Islet precursor cell (in vitro differentiated cells): ENCODE measurements at regions not wholly inside any gene's neighbourhood (a gene's known extent, or its start where the extent isn't known, plus 50 kb on each side); places are given as distances from the start of the nearest gene placed in this dataset.

Experiments used
- DNase-seq: peaks from one replicate; pipeline ENCODE4 v3.0.0-alpha.2; 2018

DNA sequence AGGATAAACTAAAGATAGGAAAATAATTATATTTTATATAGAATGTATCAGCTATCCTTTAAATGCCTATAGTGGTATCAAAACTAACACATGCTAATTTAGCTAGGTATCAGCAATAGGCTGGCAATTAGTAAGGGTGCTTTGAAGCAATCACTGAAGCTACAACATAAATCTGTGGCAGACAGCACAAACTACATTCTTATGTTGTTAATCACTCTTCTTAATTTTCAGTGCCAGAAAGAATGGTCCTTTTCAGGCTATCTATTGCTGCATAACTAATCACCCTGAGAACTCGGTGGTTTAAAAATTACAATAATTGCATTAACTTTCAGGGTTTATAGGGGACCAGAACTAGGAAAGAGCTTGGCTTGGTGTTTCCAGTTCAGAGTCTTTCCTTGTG lies 963.1 kb downstream of the EFNB2 start:
- no peak for DNase-seq

DNA sequence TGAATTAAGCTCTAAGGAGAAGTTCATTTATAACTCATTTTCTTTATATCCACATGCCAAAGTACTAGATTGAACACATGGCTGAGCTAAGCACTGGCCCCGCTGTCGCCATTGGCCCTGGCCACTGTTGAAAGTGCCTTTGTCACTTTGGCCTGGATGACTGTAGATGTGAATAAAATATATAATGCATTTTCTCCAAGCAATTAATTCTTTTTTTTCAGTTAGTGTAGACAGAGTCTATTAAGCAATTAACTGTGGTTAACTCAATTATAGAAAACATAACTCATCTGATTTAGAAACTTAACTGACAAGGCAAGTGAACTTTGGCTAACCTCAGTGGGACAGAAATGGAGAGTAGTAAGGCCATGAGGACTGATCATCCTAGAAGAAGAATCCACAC lies 965.6 kb downstream of the EFNB2 start:
- no peak for DNase-seq

DNA sequence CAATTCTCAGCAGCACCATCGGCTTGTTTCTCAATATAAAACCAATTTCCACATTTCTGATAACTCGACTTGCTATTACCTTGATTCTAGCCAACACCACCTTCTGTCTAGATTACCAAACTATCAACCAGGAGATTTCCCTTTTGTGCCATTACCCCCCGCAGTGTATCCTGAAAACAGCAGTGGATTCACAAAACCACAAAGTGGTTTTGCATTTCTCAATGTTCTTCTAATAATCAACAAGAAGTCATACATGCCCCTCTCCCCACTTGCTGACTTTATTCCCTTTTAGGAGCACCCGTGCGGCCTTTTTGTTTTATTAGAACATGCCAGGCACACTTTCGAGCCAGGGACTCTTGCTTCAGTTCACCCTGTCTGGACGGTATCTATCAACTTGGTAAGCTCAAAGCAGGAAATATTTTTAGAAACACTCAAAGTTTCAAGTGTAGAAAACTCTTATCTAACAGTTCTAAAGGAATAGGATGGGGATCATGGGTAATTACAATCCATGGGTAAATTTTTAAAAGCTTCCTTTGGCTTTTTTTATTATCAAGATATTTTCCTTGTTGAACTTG lies 967.4 kb downstream of the EFNB2 start:
- no peak for DNase-seq

DNA sequence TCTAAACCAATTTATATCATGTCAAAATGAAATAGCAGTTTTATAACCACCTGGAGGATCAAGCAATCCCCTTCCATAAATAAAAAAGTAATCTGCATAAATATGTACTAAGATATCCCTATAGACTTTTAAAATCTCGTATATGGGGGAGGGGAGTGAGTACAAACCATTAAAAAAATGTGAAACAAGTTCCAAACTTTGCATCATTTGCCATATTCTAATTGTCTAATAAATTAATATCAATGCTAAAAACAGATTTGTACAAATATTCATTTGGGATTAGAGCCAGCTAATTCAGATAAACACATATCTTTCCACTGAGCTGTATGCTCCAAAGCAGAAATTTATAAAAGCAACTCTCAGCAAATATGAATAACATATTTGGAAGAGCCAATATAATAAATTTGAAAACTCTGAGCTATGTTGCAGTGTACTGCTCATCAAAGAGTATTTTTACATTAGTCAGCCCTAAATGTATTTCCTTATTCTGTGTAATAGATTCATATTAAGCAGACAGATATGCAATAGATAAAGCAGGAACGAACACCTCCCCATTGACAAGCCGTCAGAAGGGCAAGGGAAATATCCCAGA lies 970.2 kb downstream of the EFNB2 start:
- DNase-seq: no peak

DNA sequence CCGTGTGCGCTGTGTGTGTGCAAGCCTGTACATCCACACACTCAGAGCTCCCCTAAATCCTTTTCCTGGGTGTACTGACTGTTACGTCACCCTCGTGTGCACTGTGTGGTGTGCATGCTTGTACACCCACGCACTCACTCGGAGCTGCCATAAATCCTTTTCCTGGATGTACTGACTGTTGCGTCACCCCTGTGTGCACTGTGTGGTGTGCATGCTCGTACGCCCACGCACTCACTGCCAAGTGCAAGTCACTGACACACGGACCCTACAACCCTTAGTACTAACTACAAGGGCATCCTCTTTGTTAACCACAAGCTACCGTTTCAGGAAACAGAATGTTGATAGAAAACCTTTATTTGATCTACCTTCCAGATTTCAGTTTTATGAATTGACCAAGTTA lies 983.4 kb downstream of the EFNB2 start:
- no peak for DNase-seq

DNA sequence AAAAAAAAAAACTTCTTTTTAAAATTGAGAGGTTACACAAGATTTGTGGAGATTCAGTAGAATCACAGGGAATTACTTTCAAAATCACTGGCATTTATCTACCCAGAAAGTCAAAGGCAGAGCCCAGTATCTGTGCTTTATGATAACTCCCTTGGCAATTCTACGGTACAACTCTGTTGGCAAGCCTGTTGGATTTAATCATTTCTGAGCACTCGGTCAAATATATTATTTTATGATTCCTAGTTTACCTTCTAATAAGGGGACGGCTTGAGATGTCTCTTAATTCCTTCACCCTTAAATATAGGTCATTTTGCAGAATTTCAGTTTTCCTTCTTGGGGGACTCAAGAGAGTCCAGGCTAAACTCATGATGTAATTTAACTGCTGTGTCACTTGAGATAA lies 987.6 kb downstream of the EFNB2 start:
- no peak for DNase-seq

DNA sequence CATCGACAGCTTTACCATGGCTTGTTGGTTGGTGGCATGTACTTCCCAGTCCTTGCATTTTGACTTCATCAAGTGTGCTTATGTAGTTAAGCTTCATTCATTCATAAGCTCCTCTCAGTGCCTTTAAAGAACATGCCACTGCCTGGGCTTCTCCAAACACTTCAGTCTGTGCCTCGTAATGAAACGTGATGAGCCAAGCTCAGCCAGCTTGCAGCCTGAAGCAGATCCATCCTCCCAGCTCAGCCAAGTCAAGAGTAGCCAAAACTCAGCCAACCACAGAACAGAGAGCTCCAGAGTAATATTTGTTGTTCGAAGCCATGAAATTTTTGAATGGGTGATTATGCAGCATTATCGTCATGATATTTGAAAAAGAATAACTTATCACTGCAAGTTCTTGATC lies 989.7 kb downstream of the EFNB2 start:
- DNase-seq: no peak

DNA sequence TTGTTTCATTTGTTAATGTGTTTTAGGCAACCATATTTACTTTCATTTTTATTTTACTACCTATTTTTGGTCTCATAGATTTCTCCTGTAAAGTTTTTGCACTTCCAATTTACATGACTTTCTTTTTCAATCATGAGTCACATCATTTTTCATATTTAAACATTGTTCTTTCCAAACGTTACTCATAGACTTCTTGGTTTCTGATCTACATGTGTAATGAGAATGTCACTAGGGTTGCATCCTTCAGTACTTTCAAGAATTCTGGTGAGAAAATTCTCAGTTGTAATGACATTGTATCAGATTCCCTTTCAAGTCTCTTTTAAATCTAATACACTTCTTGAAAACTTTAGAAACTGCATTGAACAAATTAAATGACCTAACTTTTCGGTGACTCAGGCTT lies 991.7 kb downstream of the EFNB2 start:
- no peak for DNase-seq

DNA sequence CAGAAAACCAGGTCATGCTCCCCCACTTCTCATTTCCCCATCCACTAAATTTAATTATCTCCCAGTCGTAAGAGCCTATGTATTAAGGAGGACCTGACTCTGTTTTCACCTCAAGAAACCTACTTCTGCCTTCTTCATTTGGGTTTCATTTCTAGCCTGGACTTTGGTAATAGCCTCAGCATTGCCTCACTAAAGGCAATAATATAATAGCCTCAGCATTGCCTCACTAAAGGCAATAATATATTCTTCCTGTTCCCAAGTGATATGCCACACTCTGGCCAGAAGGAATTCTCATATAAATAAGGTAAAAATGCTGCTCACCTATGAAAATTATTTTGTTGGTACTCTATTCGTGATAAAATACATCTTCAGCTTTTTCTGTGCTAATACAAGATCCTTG lies 993.9 kb downstream of the EFNB2 start:
- DNase-seq: no peak

DNA sequence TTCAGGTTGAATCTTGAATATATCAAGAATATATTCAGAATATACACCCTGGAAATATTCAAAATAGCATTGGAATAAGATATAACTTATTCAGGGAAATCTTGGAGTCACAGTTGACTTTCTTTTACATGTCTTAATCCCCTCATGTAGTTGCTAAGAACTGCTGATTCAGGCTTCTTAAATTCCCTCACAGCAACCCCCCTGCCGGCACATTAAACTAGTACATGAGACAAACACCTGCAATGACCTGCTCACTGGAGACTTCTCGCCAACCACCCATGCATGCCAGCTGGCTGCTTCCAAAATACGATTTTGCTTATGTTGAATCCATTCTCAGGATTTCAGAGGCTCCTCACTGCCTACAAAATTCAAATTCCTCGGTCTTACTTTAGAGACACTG lies 997.1 kb downstream of the EFNB2 start:
- no peak for DNase-seq

DNA sequence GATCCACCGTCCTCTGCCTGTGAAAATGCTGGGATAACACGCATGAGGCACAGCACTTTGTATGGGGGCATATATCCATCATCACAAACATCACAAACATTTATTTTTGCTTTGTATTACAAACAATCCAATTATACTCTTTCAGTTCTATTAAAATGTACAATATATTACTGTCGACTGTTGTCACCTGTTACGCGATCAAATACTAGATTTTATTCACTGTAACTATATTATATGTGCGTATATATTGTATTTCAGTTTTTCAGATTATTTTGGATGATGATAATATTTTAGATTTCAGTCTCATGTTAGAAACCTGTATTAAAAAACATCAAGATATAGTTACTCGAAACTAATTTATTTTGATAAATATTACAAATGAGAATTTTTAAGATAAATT lies 998.3 kb downstream of the EFNB2 start:
- no peak for DNase-seq

DNA sequence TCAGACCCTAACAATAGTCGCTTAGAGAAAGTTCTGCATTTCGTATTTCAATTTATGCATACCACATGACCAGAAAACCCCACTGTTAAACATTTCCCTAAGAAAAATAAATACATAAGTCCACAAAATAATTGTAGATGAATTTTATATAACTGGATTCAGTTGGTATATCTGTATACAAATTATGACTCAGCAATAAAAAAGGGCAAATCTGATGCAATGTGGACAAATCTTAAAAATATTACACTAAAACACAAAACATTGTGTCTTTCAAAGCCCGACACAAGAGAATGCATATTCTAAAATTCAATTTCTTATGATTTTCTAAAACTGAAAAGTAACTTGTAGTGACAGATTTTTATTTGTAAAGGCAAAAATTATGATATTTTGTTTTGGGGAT lies 1005.0 kb downstream of the EFNB2 start:
- DNase-seq: no peak

DNA sequence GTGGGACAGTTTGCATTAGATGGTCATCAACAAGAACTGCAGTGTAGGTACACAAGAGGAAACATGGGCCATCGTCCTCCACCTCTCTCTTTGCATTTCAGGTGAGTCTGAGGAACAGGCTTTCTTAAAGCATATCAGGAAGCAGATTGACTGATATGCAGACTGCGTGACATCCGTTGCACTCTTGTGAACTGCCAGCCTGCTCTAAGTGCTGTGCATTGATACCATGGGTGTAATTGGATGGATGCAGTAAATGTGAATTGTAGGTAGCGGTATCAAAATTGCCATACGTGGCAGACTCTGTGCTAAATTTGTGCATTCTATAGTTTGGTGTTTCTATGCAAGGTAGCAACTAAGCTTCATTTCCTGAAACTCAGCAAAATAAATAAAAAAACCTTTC lies 1008.3 kb downstream of the EFNB2 start:
- no peak for DNase-seq

DNA sequence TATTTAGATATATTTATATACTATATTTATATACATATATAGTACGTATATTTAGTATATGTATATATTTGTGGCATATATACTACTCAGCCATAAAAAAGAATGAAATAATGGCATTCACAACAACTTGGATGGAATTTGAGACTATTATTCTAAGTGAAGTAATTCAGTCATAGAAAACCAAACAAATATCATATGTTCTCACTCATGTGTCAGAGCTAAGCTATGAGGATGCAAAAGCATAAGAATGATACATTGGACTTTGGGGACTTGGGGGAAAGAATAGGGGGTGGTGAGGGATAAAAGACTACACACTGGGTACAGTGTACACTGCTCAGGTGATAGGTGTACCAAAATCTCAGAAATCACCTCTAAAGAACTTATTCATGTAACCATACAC lies 1015.7 kb downstream of the EFNB2 start:
- no peak for DNase-seq

DNA sequence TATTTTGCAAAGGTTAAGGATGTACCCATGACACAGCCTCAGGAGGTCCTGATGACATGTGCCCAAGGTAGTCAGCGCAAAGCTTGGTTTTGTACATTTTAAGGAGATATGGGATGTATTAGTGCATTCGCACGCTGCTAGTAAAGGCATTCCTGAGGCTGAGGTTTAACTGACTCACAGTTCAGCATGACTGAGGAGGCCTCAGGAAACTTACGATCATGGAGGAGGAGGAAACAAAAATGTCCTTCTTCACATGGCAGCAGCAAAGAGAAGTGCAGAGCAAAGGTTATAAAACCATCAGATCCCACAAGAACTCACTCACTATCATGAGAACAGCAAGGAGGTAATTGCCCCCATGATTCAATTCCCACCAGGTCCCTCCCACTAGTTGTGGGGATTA lies 1017.4 kb downstream of the EFNB2 start:
- DNase-seq: no peak

DNA sequence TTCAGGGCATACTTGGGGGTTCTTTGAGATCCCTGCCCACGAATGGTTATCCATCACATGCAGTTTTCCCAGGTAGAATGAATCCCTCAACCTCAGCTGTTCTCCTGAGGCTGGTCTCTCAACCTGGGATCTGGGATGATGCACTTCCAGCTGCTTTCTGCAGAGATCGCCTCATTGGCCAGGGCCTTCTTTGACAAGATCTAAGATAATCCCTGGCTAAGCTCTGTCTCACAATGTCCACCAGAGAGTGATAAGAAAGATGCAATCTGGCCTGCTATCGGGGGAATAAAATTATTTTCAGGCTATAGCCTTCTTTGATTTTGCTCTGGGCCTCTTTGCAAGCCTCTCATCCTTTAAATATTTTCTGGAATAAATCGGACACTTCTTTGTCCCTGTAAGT lies 1021.1 kb downstream of the EFNB2 start:
- no peak for DNase-seq

DNA sequence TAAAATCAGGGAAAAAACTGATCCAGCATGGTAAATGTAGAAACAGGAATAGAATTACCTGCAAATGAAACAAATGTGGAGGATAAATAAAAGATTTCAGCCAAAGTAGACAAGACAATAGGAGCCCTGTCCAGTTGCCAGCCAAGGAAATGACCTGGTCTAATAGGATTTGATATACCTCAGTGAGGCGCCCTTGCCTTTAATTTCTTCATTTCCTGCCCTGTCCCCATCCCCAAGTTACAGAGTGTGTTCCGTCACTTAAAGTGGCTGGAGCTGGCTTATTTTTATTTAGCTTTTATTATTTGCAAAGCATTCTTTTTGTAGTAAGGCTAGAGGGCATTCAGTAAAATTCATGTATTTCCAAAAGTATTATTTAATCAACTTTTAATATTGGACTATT lies 1022.0 kb downstream of the EFNB2 start:
- DNase-seq: no peak

DNA sequence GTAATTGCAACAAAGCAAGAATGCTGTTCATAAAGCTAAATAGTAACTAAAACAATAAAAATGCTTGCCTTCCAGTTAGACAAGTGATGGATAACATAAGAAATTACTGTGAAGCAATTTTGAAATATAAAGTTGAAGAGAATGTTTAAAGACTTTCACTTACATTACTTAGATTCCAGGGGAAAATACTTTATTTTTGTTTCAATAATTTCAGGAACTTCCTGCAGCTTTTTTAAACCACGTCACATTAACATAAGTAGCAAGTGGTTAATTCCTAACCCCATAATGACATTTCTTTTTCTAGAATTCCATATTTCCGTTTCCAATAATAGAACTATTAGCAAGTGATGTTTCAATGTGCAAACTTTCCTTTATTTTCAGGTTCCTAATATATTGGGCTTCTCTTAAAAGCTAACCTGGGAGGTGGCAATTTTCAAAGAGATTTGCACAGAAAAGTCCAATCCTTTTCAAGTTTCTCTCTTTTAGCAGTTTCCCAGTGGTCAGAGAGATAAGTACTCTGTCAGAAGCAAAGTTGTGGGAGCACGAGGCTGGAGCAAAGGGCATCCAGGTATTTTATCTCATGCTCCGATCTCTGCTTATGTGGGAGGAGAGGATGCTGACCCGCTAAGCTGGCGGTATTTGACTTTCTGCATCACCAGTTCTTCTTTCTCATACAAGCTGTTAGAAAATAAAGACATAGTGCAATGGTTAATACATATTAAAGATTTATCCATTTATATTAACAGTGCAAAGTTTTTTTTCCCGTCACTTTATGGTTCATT lies 1025.3 kb downstream of the EFNB2 start:
- peak; percentile 64 for DNase-seq

DNA sequence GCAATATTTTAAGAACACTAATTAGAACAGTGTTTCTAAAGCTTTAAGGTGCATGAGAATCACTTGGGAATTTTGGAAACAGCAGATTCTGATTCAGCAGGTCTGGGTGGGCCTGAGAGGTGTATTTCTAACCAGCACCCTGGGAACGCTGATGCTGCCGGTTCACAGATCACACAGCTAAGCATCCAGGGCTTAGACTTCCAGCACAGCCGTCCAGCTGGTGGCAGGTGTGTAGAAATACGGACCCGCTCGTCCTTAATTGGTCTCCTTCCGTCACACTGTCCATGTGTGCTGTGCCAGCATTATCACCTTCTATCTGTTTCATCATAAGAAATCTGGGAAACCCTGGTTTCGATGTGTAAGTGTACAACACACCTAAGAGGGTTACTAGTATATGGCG lies 1029.0 kb downstream of the EFNB2 start:
- no peak for DNase-seq

DNA sequence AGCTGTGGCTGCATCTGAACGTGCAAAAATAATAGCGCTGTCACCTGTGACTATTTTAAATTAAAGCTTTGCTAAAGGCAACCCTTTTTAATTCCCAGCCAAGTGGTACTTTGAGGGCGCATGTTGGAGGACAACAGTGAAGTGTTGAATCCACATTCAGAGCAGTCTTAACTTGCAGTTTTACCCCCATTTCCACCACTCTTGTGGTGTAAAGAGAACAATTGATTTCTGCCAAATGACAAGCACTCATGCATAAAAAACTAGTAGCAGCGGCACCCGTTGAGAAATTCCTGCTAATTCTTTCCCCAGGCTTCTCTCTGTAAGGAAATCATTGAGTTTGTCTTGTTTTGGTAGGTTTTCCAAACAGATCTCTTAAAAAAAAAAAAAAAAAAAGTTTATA lies 1033.3 kb downstream of the EFNB2 start:
- no peak for DNase-seq

DNA sequence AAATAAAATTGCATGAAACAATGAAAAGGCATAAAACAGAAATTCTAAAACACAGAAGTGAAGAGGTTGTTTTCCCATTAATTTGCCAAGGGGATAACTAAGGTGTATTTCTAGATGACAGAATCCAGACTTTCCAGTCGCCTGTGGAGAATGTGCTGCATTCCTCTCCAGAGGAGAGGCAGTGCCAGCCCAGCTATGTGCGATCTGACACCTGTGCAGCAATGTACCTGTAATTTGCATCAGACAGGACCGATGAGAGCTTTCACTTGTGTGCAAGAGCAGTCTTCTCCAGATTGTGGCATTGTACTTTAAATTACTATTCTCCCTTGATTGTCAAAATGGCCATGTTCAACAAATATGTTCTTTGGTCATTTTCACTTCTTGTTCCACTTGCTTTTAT lies 1037.9 kb downstream of the EFNB2 start:
- DNase-seq: peak; percentile 79

DNA sequence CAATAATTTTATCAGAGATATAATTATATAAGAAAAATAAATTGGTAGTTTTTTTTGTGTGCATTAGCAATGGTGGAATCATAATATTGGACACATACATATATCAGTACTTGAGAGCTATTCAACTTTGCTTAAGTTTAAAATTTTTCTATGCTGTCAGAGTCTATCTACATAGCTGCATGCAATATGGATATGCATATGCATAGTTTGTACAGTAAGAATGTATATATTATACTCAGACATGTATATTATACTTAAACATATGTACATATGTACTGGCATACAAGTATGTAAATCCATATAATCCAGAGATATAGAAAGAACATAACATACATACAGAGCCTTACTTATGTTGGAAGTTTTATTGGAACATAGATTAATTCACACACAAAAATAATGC lies 1043.2 kb downstream of the EFNB2 start:
- DNase-seq: no peak

DNA sequence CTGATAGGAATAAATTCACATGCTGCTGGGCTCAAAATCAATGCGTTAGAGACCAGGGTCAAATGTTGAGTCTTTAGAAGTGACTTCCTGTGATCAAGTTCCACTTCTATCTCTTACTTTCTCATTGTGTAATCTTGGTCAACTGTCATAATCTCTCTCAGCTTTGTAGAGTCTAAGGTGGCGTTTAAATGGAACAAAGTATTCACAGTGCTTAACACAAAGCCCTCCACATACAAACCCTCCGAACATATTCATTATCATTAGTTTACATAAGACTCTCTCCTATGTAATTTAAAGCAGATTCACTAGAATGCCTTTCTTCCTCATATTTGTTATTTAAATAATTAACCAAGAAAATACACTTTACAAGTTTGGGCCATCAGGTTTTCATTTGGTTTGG lies 1044.1 kb downstream of the EFNB2 start:
- DNase-seq: no peak

DNA sequence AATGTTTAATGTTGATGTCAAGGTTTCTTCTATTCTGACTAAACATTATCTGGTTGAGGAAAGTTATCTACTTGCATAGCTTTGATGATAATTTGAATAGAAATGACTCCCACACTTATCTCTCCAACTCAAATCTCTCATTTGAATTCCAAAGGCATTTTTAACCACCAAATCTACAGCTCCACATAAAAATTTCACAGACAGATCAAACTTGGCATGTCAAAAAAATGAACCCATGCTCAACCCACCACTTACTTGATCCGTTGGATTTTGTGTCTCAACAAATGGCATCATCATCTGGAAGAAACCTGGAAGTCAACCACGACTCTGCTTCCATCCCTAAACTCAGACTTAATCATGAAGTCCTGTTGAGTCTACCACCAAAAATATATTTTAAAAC lies 1050.4 kb downstream of the EFNB2 start:
- DNase-seq: no peak
